H1 (cell line): ENCODE measurements at regions not wholly inside any gene's neighbourhood (a gene's known extent, or its start where the extent isn't known, plus 50 kb on each side); places are given as distances from the start of the nearest gene placed in this dataset.

Source experiments
- CTCF ChIA-PET: fragments of 300-600 bp; sonication (Branson Sonifier 250); formaldehyde crosslinking; loops from one replicate; lab custom pipeline; 2021; ENCODE audit not compliant: partially characterized antibody; lab: Charles Lee
- POLR2A ChIA-PET: fragments of 300-600 bp; sonication (Branson Sonifier 250); formaldehyde crosslinking; loops from one replicate; lab custom pipeline; 2021; ENCODE audit warnings: inconsistent platforms; ENCODE audit not compliant: partially characterized antibody; lab: Charles Lee
- DNase-seq, 2 experiments: peaks; one replicate each; pipeline versions ENCODE4 v3.0.0 to v3.0.0-alpha.2; 2010 to 2022; ENCODE audit warnings: low spot score in 2 of 2, low read depth in 1 of 2, mixed read lengths in 1 of 2
- FAIRE-seq: peaks from 2 replicates; lab custom pipeline; 2011; peaks lifted over from hg19 to GRCh38; lab: Jason Lieb, UNC
- H2AFZ ChIP-seq: 2 replicates; pipeline ENCODE4 v1.8.1; 2012; ENCODE audit warnings: low read length, inconsistent platforms
- H2AK5ac ChIP-seq: 2 replicates; pipeline ENCODE4 v1.6.1; 2013; ENCODE audit warnings: low read depth, low read length
- H2BK120ac ChIP-seq: replicated peaks from 2 replicates; pipeline ENCODE3; 2013; ENCODE audit warnings: low read depth, low read length, inconsistent platforms
- H2BK12ac ChIP-seq: 2 replicates; pipeline ENCODE4 v1.6.1; 2013; ENCODE audit warnings: low read depth, low read length
- H2BK15ac ChIP-seq: 2 replicates; pipeline ENCODE4 v1.6.1; 2013; ENCODE audit warnings: low read length
- H2BK20ac ChIP-seq: 2 replicates; pipeline ENCODE4 v1.6.1; 2013; ENCODE audit warnings: low read length
- H2BK5ac ChIP-seq: 2 replicates; pipeline ENCODE4 v1.6.1; 2013; ENCODE audit warnings: low read depth, low read length
- H3K14ac ChIP-seq: 2 replicates; pipeline ENCODE4 v1.6.1; 2013; ENCODE audit warnings: inconsistent platforms; ENCODE audit not compliant: insufficient read length
- H3K18ac ChIP-seq: 2 replicates; pipeline ENCODE4 v1.6.1; 2013; ENCODE audit warnings: low read length; ENCODE audit errors: extremely low read depth
- H3K23ac ChIP-seq: 2 replicates; pipeline ENCODE4 v1.6.1; 2013; ENCODE audit warnings: inconsistent platforms; ENCODE audit not compliant: insufficient read length
- H3K23me2 ChIP-seq: 2 replicates; pipeline ENCODE4 v1.6.1; 2013; ENCODE audit warnings: low read depth, low read length
- H3K27ac ChIP-seq: 2 replicates; pipeline ENCODE4 v1.6.1; 2011; ENCODE audit warnings: low read depth, low read length, inconsistent platforms
- H3K27me3 ChIP-seq, 4 experiments: replicated peaks in 1 of 4; 1 replicate in 1 of 4; 2 replicates in 3 of 4; pipeline versions ENCODE4 v1.6.1 to v1.8.1; 2011 to 2013; ENCODE audit warnings: low read length in 3 of 4, mild to moderate bottlenecking in 3 of 4, inconsistent platforms in 2 of 4, mixed read lengths in 2 of 4, moderate library complexity in 1 of 4; ENCODE audit not compliant: control insufficient read depth in 3 of 4, insufficient read depth in 3 of 4; ENCODE audit errors: extremely low read depth in 1 of 4
- H3K36me3 ChIP-seq, 4 experiments: 2 replicates each; pipeline versions ENCODE4 v1.6.1 to v1.8.1; 2011 to 2013; ENCODE audit warnings: mild to moderate bottlenecking in 4 of 4, low read length in 3 of 4, moderate library complexity in 2 of 4, control low read depth in 1 of 4, inconsistent platforms in 1 of 4; ENCODE audit not compliant: insufficient read depth in 4 of 4, control insufficient read depth in 2 of 4
- H3K4ac ChIP-seq: replicated peaks from 2 replicates; pipeline ENCODE3; 2013; ENCODE audit warnings: low read length, low read depth, mixed read lengths, inconsistent platforms; ENCODE audit not compliant: insufficient read length
- H3K4me1 ChIP-seq, 4 experiments: replicated peaks in 1 of 4; 1 replicate in 1 of 4; 2 replicates in 3 of 4; pipeline versions ENCODE4 v1.6.1 to v1.8.1; 2011 to 2013; ENCODE audit warnings: low read length in 3 of 4, inconsistent platforms in 2 of 4, mixed read lengths in 1 of 4; ENCODE audit not compliant: insufficient read depth in 4 of 4, control insufficient read depth in 3 of 4
- H3K4me2 ChIP-seq, 2 experiments: 2 replicates each; pipeline versions ENCODE4 v1.6.1 to v1.8.1; 2011 to 2013; ENCODE audit warnings: low read depth in 2 of 2, low read length in 2 of 2, control low read depth in 1 of 2, inconsistent platforms in 1 of 2, mild to moderate bottlenecking in 1 of 2; ENCODE audit not compliant: insufficient read depth in 1 of 2
- H3K4me3 ChIP-seq, 4 experiments: fragments of 200-600, 300-600 bp in 1 of 4; sonication (generic), shearing (Covaris generic), sonication (Bioruptor Twin) in 1 of 4; 2 replicates each; pipeline versions ENCODE4 v1.5.1 to v1.8.1; 2011 to 2016; ENCODE audit warnings: low read length in 4 of 4, low read depth in 3 of 4, control low read depth in 2 of 4, inconsistent platforms in 2 of 4, mild to moderate bottlenecking in 2 of 4, mixed read lengths in 1 of 4, moderate library complexity in 1 of 4; ENCODE audit not compliant: insufficient read depth in 2 of 4; ENCODE audit errors: extremely low read depth in 1 of 4
- H3K56ac ChIP-seq: replicated peaks from 2 replicates; pipeline ENCODE3; 2013; ENCODE audit warnings: low read depth, mild to moderate bottlenecking, mixed read lengths, low read length, inconsistent platforms; ENCODE audit not compliant: insufficient read length
- H3K79me1 ChIP-seq: 2 replicates; pipeline ENCODE4 v1.6.1; 2013; ENCODE audit warnings: low read depth, low read length, control low read depth
- H3K79me2 ChIP-seq, 2 experiments: 2 replicates each; pipeline versions ENCODE4 v1.6.1 to v1.8.1; 2012 to 2013; ENCODE audit warnings: low read length in 2 of 2, mild to moderate bottlenecking in 2 of 2, inconsistent platforms in 1 of 2; ENCODE audit not compliant: insufficient read depth in 2 of 2, control insufficient read depth in 1 of 2
- H3K9ac ChIP-seq, 4 experiments: replicated peaks in 1 of 4; 1 replicate in 1 of 4; 2 replicates in 3 of 4; pipeline versions ENCODE4 v1.6.1 to v1.8.1; 2011 to 2013; ENCODE audit warnings: low read depth in 3 of 4, low read length in 3 of 4, control low read depth in 2 of 4, mild to moderate bottlenecking in 2 of 4, moderate library complexity in 2 of 4, inconsistent platforms in 1 of 4; ENCODE audit errors: extremely low read depth in 1 of 4
- H3K9me3 ChIP-seq, 2 experiments: 2 replicates each; pipeline versions ENCODE4 v1.6.1 to v1.8.1; 2012 to 2013; ENCODE audit warnings: mild to moderate bottlenecking in 2 of 2, moderate library complexity in 2 of 2, control low read depth in 1 of 2, inconsistent platforms in 1 of 2, low read depth in 1 of 2, low read length in 1 of 2, mixed read lengths in 1 of 2; ENCODE audit not compliant: insufficient read depth in 2 of 2
- H4K20me1 ChIP-seq, 2 experiments: replicated peaks in 1 of 2; 2 replicates each; pipeline versions ENCODE3 to v1.8.1; 2011 to 2013; ENCODE audit warnings: inconsistent platforms in 2 of 2, low read length in 2 of 2, mild to moderate bottlenecking in 1 of 2; ENCODE audit not compliant: insufficient read depth in 2 of 2, control insufficient read depth in 1 of 2
- H4K5ac ChIP-seq: 2 replicates; pipeline ENCODE4 v1.6.1; 2013; ENCODE audit warnings: low read length, low read depth, mixed read lengths, inconsistent platforms; ENCODE audit not compliant: insufficient read length
- H4K8ac ChIP-seq: 2 replicates; pipeline ENCODE4 v1.8.0; 2013; ENCODE audit warnings: mild to moderate bottlenecking, moderate library complexity, low read length, inconsistent platforms; ENCODE audit not compliant: insufficient read depth; ENCODE audit errors: extremely low read depth
- H4K91ac ChIP-seq: replicated peaks from 2 replicates; pipeline ENCODE3; 2013; ENCODE audit warnings: low read length, mixed read lengths, inconsistent platforms; ENCODE audit not compliant: insufficient read length
- BACH1 ChIP-seq: IDR thresholded peaks from 2 replicates; pipeline ENCODE4 v1.6.1; 2012; ENCODE audit warnings: low read length, improper control_type of control experiment
- BRCA1 ChIP-seq: IDR thresholded peaks from 2 replicates; pipeline ENCODE4 v1.6.1; 2012; ENCODE audit warnings: low read depth, low read length, improper control_type of control experiment
- CBX8 ChIP-seq: fragments of 300-800, 300-1000 bp; sonication (generic); IDR thresholded peaks from 2 replicates; pipeline ENCODE4 v1.7.1; 2016; ENCODE audit warnings: low read depth, low read length, borderline replicate concordance
- CHD1 ChIP-seq: IDR thresholded peaks from 2 replicates; pipeline ENCODE4 v1.6.1; 2012; ENCODE audit warnings: low read depth, low read length, improper control_type of control experiment
- CTBP2 ChIP-seq: IDR thresholded peaks from 2 replicates; pipeline ENCODE4 v1.7.0; 2011; ENCODE audit warnings: borderline replicate concordance, mild to moderate bottlenecking, moderate library complexity, mixed read lengths, low read length; ENCODE audit not compliant: insufficient read depth, insufficient read length
- EZH2 ChIP-seq: fragments of 200-600 bp; sonication (generic); IDR thresholded peaks from 2 replicates; pipeline ENCODE4 v1.7.1; 2012; ENCODE audit warnings: low read depth, mild to moderate bottlenecking, moderate library complexity, low read length, inconsistent platforms; ENCODE audit not compliant: severe bottlenecking
- GABPA ChIP-seq: IDR thresholded peaks from 2 replicates; pipeline ENCODE4 v1.6.1; 2011; ENCODE audit warnings: mild to moderate bottlenecking, low read length, moderate library complexity, borderline replicate concordance; ENCODE audit not compliant: insufficient read depth
- POLR2A ChIP-seq, 2 experiments: IDR thresholded peaks; 1 replicate in 1 of 2; 2 replicates in 1 of 2; pipeline ENCODE4 v1.6.1; 2011; ENCODE audit warnings: low read depth in 2 of 2, low read length in 2 of 2, mild to moderate bottlenecking in 2 of 2; ENCODE audit errors: control extremely low read depth in 1 of 2
- POU5F1 ChIP-seq: IDR thresholded peaks from 2 replicates; pipeline ENCODE4 v1.6.1; 2011; ENCODE audit warnings: low read depth, mild to moderate bottlenecking, low read length, moderate library complexity
- RAD21 ChIP-seq, 2 experiments: IDR thresholded peaks in 1 of 2; conservative IDR thresholded peaks in 1 of 2; 2 replicates each; pipeline ENCODE4 v1.6.1; 2011; ENCODE audit warnings: low read depth in 2 of 2, low read length in 2 of 2, improper control_type of control experiment in 1 of 2, inconsistent platforms in 1 of 2, mild to moderate bottlenecking in 1 of 2, moderate library complexity in 1 of 2
- SIN3A ChIP-seq, 2 experiments: IDR thresholded peaks in 1 of 2; conservative IDR thresholded peaks in 1 of 2; 2 replicates each; pipeline ENCODE4 v1.6.1; 2011 to 2012; ENCODE audit warnings: low read length in 2 of 2, improper control_type of control experiment in 1 of 2, low read depth in 1 of 2, mild to moderate bottlenecking in 1 of 2
- SP2 ChIP-seq: IDR thresholded peaks from 2 replicates; pipeline ENCODE4 v1.6.1; 2012; ENCODE audit warnings: mild to moderate bottlenecking, low read length, inconsistent platforms
- SP4 ChIP-seq: IDR thresholded peaks from 2 replicates; pipeline ENCODE4 v1.6.1; 2012; ENCODE audit warnings: low read length, inconsistent platforms
- ZNF274 ChIP-seq: IDR thresholded peaks from 2 replicates; pipeline ENCODE4 v1.7.0; 2012; ENCODE audit warnings: low read length, borderline replicate concordance; ENCODE audit errors: extremely low read depth
- WGBS, 2 experiments: shearing (Covaris generic) in 1 of 2; methylation state at CpG; one replicate each; pipeline versions ENCODE4 v1.1.6 to v1.1.7; 2013 to 2015; ENCODE audit warnings: low lambda C conversion rate in 2 of 2, mixed read lengths in 2 of 2, inconsistent platforms in 1 of 2, low coverage in 1 of 2, missing lambda C conversion rate in 1 of 2; ENCODE audit not compliant: insufficient replicate concordance in 2 of 2, insufficient coverage in 1 of 2, insufficient read length in 1 of 2; ENCODE audit errors: extremely low coverage in 1 of 2, missing lambda C conversion rate in 1 of 2; 5-methylcytosine and 5-hydroxymethylcytosine counted together
- TF ChIP-seq, protein P1 (sequence below): IDR thresholded peaks from 2 replicates; pipeline ENCODE4 v1.6.1; 2012; ENCODE audit warnings: inconsistent platforms

DNA sequence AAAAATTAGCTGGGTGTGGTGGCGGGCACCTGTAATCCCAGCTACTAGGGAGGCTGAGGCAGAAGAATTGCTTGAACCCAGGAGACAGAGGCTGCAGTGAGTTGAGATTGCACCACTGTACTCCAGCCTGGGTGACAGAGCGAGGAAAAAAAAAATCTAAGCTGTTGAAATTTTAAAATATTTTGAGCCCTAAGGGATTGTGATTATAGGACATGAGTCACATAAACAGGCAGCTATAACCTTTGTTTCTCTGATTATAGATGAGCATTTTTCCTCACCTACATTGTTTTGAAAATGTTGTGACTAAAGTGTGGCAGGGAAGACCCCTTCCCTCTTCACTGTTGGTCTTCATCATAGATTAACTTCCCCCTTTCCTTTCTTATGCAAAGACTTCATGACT, 135.5 kb downstream of the MGAT5B start:
- CTCF ChIA-PET: interaction anchor here (1.0 to 1.4 kb wide), 5 partner anchors 35 to 136 kb away, joined by 3 to 4 read pairs (median 3); partner anchors contain the start of gene MGAT5B
- H2BK20ac ChIP-seq: no peak overlapping the region
- no peaks in the 10 kb centered on the region for H4K20me1 ChIP-seq
- H3K27me3 ChIP-seq: 0 out of 7 replicates have a peak, but pooled peaks cover 0 to 4% (median 0%) of the 10 kb centered on the region in 4 experiments
- no peaks in the 10 kb centered on the region for H3K23me2 ChIP-seq
- H3K79me2 ChIP-seq: no peaks in the 10 kb centered on the region
- POLR2A ChIA-PET: no interaction called here
- no peak overlapping the region for H3K14ac ChIP-seq
- H3K4me3 ChIP-seq: no peak overlapping the region
- no peak overlapping the region for H3K9ac ChIP-seq
- H3K18ac ChIP-seq: no peak overlapping the region
- peaks cover 0 to 9% (median 2%) of the 10 kb centered on the region in 4 experiments; a peak in 5 of 7 replicates for H3K4me1 ChIP-seq
- H2BK15ac ChIP-seq: no peak overlapping the region
- H3K79me1 ChIP-seq: no peaks in the 10 kb centered on the region
- no peak overlapping the region for H3K27ac ChIP-seq
- no peak for FAIRE-seq
- no peaks in the 10 kb centered on the region for H3K36me3 ChIP-seq
- H2BK120ac ChIP-seq: no peak overlapping the region
- H2AFZ ChIP-seq: no peak overlapping the region
- H4K91ac ChIP-seq: no peak overlapping the region
- H2AK5ac ChIP-seq: no peak overlapping the region
- WGBS, 2 experiments: 88% methylated on average over 2 of the region's 2 CpGs; no CpG with 5 or more reads in 1 of the 2 experiments
- no peak overlapping the region for H3K4ac ChIP-seq
- H2BK5ac ChIP-seq: no peak overlapping the region
- no peak overlapping the region for H4K8ac ChIP-seq
- H3K4me2 ChIP-seq: no peak overlapping the region
- no peak overlapping the region for H3K23ac ChIP-seq
- H3K56ac ChIP-seq: no peak overlapping the region
- H4K5ac ChIP-seq: no peak overlapping the region
- DNase-seq: no peak
- no peaks in the 10 kb centered on the region for H3K9me3 ChIP-seq
- H2BK12ac ChIP-seq: no peak overlapping the region
- TF ChIP-seq CBX8 (no peak), SP2 (no peak), CHD1 (no peak), EZH2 (no peak), CTBP2 (no peak), RAD21 (IDR thresholded peaks at IDR 0.05 in 1 of 2, conservative IDR thresholded peaks at IDR 0.05 in 1 of 2; ENCODE audit: low read depth in 2 of 2, low read length in 2 of 2) (no peak), SIN3A (conservative IDR thresholded peaks at IDR 0.05 in 1 of 2, IDR thresholded peaks at IDR 0.05 in 1 of 2; ENCODE audit: low read depth in 1 of 2, low read length in 2 of 2) (no peak), POLR2A (IDR thresholded peaks at IDR 0.05; ENCODE audit: control extremely low read depth in 1 of 2, low read depth in 2 of 2, low read length in 2 of 2) (no peak), SP4 (no peak), BRCA1 (no peak), GABPA (no peak), BACH1 (no peak), ZNF274 (no peak), POU5F1 (no peak)
- TF ChIP-seq, protein P1, sequence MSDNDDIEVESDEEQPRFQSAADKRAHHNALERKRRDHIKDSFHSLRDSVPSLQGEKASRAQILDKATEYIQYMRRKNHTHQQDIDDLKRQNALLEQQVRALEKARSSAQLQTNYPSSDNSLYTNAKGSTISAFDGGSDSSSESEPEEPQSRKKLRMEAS: no peak
